NK-92 treated with Interleukin-12 subunit alpha and Interleukin-12 subunit beta, amount 100 ng/mL, for 24 hours (cell line): ENCODE measurements at regions not wholly inside any gene's neighbourhood (a gene's known extent, or its start where the extent isn't known, plus 50 kb on each side); places are given as distances from the start of the nearest gene placed in this dataset.
A peak's percentile ranks its signal among the peaks of the same experiment; 100 is the strongest.
"Not testable (repeated sequence)": the region's sequence is repeated elsewhere in the genome, so short reads cannot be mapped to it uniquely, and the experiment has no call there.

Experiments
- DNase-seq: peaks from one replicate; lab custom pipeline; 2025; lab: John Stamatoyannopoulos, UW

DNA sequence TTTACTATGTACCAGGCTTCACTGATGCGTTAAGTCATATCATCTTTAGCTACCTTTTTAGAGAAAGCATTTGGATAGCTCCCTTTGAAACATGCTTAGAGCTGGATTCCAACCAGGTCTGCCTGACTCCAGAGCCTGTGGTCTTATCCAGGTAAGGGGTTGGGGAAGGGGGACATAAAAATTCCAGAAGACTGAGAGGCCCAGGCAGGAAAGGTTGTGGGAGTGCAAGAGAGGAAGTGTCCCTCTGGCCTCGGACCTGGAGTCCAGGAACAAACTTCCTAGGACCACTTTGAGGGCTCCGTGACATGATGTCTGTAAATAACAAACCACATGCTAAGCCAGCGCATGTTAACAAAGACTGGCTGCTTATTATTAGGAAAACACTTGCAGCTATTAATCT is 163.0 kb upstream of the KCNG1 start:
- no peak for DNase-seq

DNA sequence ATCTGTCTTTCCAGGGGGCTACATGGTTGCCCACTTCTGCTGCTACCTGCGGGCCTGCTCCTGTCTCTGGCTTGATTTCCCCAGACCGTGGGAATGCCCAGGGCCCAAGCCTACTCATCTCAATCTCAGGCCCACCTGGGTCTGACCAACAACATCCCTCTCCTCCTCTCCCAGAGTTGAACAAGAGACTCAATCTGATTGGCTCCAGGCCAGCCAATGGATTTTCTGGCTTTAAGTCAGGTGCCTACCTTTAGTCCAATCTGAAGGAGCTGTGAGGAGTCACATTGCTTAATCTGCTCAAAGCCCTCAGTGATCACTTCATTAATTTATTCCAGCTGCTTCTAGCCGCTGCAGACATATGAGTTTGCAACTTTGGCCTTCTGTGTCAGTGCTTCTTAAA is 162.4 kb upstream of the KCNG1 start:
- no peak for DNase-seq

GRCh38 chr20:51184289-51184688 is 161.4 kb upstream of the KCNG1 start:
- no peak for DNase-seq

DNA sequence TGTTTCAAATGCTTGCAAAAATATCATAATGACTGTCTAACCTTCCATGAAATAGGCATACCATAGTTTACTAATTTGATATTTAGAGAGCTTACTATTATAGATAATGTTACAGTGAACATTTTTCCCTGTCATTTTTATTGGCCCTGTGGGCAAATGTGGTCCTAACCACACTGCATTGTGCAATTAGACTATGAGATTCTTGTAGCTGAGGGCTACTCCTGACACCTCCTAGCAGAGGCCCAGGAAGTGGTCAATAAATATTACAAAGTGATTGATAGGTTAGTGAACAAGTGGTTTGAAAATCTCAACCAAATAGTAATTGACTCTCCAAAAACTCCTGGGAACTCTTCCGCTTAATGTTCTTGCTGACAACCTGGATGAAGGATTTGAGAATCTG is 160.5 kb upstream of the KCNG1 start:
- DNase-seq = peak; percentile 12

GRCh38 chr20:51182571-51182970 is 159.7 kb upstream of the KCNG1 start:
- no peak for DNase-seq

- DNase-seq = no peak
Observed at GRCh38 chr20:51178153-51178552, 155.2 kb upstream of the KCNG1 start.

- DNase-seq = no peak
Observed at GRCh38 chr20:51176876-51177275, 154.0 kb upstream of the KCNG1 start.

DNA sequence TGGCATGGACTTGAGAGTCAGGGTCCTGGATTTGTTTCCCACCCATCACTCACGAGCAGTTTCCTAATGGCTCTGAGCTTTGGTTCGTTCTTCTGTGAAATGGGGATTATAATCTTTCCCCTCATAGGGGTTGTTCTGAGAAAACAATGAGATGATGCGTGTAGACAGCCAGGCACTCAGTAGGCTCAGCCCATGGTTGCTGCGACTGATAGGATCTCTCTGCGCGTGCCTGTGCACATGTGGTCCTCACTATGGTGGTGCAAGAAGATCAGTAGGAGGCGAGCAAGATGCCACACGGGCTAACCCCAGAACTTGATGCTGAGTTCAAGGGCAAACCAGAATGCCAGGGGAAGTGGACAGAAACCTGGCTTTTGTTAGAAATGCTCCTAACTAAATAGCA is 153.5 kb upstream of the KCNG1 start:
- DNase-seq = no peak

DNA sequence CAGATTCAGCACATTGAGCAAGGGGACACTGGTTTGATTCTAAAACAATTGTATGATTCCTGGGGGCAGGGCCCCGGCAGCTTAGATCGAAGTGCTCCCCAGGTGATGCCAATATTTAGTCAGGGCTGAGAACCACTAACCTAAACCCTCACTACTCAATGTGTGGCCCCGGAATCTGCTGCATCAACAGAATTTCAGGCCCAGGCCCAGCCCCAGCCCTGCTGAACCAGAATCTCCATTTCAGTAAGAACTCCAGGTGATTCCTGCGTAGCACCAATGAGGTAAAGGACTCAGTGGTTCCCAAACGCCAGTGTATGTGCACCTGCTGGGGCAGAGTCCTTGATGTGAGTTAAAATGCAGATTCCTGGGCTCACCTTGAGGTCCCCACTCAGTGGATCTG is 152.8 kb upstream of the KCNG1 start:
- DNase-seq = no peak

GRCh38 chr20:51175156-51175555 is 152.2 kb upstream of the KCNG1 start:
- DNase-seq = no peak

DNA sequence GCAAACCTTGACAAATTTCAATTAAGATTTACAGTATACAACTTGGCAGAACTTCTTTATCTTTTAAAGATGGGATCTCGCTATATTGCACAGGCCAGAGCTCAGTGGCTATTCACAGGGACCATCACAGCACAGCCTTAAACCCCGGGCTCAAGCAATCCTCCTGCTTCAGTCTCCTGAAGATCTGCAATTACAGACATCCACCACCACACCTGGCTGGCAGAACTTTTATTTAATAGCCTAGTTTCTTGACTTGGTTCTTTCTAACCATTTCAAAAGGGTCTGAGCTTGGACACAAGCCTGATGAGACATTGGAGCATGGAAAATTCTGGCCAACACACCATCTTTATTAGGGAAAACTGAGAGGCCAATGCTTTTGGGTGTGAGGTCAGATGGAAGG is 151.6 kb upstream of the KCNG1 start:
- no peak for DNase-seq

DNA sequence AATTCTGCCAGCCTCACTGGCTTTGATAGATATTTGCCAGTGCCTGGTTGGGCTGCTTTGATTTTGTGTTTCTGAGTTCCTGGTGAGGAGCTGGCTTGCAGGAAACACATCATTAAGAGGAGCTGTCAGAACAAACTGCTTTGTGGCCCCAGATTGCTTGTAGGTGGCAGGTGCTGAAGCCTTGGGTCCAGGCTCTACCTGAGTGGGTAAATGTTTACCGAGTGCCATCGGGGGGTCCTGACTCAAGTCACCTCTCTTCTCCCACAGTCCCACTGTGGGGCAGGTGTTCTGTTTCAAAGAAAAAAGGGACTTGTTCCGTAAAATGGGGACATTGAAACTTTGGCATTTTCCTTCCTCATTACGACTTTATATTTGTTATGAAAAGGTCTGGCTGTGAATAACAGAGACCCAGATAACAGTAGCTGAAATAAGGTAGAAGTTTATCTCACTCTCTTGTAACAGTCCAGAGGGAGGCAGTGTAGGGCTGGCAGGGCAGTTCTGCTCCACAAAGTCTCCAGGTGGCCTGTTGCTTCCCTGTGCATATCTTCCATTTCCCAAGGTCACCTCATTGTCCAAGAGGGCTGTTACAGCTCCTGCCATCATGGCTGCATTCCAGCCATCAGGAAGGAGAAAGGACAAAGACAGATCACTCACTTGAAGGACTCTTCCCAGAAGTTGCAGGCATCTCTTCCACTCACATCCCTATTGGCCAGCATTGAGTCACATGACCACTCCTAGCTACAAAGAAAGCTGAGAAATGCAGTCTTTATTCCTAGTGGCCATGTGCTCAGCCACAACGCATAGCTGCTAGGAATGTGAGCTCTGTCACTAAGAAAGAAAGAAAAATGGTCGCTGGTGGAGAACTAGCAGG is 149.9 kb upstream of the KCNG1 start:
- DNase-seq = no peak

DNA sequence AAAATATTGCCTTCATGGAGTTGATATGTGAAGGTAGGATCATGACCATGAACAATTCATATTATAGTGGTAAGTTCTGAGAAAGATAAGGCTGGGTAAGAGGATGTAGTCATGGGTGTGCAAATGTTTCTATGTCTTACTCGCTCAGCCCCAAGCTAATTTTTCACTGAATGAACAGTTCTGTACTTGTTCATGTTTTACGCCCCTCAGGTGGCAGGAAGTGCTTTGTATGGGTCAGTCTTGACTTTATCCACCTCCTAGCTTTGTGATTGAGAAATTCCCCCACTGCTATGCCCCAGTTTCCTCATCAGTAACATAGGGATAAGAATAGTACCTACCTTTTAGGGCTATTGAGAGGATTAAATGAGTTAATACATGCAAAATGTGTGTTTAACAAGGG is 148.2 kb upstream of the KCNG1 start:
- no peak for DNase-seq

GRCh38 chr20:51169813-51170212 is 146.9 kb upstream of the KCNG1 start:
- DNase-seq = no peak

DNA sequence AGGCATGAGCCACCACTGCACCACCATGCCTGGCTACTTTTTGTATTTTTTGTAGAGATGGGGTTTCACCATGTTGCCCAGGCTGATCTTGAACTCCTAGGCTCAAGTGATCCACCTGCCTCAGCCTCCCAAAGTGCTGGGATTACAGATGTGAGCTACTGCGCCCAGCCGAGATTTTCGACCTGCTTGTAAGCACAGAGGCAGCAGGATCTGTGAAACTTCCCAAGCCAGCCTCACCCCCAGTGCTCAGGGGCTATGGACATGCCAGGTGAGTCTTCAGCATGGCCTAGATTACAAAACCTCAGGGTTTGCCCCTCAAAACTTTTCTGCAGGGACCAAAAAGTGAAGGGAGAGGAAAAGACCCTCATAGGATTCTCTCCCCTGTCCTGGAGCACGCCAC is 145.0 kb upstream of the KCNG1 start:
- not testable (repeated sequence) for DNase-seq

DNA sequence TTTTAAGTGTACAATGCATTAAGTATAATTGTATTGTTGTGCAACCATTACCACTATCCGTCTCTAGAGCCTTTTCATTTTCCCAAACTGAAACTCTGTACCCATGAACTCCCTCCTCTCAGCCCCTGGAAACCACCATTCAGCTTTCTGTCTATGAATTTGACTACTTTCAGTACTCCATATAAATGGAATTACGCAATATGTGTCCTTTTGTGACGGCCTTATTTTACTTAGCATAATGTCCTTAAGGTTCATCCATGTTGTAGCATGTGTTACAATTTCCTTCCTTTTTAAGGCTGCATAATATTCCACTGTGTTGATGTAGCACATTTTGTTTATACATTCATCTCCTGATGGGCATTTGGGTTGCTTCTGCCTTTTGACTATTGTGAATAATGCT is 143.6 kb upstream of the KCNG1 start:
- DNase-seq = no peak

- no peak for DNase-seq
Observed at GRCh38 chr20:51165131-51165530, 142.2 kb upstream of the KCNG1 start.

DNA sequence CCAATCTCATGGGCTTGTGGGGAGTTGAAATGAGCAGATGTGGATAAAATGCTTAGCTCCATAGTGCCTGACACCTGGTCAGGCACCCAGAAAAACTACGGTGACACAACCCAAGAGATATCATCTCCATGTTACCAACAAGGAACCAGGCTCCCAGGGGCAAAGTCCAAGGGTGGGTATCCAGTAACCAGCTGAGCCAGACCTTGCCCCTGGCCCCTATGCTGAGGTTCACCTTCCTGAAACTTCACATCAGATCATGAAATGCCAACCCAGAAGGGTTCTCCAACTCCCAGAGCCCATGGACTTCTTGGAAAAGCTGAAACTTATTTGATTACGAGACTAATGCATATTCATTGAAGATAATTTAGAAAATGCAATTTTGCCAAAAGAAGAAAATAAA is 141.8 kb upstream of the KCNG1 start:
- DNase-seq = no peak

GRCh38 chr20:51163996-51164600 is 141.2 kb upstream of the KCNG1 start:
- no peak for DNase-seq

DNA sequence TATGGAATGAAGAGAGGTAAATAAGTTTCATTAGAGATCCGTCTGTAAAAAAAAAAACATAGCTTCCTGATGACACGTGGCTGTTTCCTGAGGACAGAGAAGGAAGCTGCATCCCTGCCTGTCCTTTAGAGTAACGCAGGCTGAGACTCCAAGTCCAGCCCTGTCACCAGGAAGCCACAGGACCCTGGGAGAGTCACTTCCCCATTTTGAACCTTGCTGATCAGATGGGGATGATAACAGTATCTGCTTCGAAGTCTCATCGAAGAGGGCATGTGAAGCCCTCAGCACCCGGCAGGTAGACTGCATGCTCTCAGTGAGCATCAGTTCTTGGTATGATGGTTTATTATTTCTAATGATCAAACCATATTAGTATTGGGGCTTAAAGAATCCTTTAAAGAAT is 139.1 kb upstream of the KCNG1 start:
- no peak for DNase-seq

DNA sequence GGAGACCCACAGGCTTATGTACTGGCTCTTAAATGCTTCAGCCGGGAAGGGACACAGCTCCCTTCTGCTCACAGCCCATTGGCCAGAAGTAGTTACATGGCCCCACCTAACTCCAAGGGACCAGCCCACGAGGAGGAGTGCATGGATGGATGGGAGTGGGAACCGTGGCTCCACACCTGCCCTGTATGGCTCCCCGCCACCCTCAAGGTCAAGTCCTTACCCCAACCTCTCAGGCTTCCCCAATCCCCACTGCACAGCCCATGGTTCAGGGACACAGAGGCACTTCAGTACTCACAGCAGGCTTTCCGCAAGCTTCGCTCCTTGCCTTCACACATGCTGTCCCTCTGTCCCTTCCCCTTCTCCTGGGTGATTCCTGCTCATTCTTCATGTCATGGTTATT is 137.9 kb upstream of the KCNG1 start:
- DNase-seq = no peak

- no peak for DNase-seq
Observed at GRCh38 chr20:51159981-51160380, 137.1 kb upstream of the KCNG1 start.

GRCh38 chr20:51159303-51159702 is 136.4 kb upstream of the KCNG1 start:
- DNase-seq = no peak

DNA sequence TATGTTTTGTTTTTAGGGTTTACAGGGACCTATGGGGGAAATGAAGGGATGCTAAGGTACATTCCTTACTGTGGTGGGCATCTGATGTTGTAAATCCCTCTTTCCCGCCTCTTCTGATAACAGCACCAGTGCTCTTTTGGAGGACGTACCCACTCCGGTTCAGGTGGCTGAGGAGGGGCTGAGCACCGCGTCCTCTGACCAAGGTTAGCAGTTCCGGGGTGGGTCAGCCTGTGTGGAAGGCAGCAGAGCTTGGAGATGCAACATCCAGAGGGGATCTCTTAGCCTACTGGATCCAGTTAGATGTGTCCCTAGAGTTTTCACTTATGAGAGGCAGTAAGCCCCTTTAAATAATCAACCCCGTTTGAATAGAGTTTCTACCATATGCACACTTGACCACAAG is 135.3 kb upstream of the KCNG1 start:
- DNase-seq = no peak
